ENCODE measurements at regions not wholly inside any gene's neighbourhood (a gene's known extent, or its start where the extent isn't known, plus 50 kb on each side); places are given as distances from the start of the nearest gene placed in this dataset.

DNA sequence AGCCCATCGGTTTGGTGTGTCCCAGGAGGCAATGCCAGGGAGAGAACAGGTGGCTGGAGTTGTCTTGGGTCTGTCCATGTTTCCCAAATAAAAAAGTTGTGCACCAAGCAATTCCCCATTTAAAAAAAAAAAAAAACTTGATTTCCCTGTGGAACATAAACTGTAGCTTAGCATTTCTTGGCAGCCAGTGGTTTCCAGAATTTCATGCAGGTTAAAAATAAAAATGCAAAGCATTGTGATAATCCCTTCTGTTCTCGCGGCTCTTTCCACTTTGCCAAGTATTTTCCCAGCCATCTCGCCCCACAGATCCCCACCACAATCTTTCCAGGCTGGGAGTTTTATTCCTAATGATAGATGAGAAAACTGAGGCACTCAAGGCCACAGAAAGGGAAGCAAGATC lies 51.4 kb upstream of the MSX1 start:
- no peak for DNase-seq

DNA sequence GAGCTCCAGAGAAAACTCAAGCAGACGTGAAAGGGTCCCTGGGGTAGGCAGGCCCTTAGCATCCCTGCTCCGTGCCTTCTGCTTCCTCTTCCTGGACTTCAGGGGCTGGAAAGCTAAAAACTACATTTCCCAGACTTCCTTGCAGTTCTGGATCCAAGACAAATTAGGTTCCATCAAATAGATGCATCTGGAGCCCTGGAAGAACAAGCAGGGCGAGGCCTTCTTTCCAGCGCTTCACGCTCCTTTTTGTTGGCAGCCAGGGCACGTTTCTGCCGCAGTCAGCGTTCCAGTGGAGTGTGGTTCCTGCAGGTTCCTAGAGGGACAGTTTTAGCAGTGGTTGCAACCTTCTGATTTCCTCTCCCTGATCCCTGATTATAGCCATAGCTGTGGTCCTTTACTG lies 53.6 kb upstream of the MSX1 start:
- DNase-seq = no peak

DNA sequence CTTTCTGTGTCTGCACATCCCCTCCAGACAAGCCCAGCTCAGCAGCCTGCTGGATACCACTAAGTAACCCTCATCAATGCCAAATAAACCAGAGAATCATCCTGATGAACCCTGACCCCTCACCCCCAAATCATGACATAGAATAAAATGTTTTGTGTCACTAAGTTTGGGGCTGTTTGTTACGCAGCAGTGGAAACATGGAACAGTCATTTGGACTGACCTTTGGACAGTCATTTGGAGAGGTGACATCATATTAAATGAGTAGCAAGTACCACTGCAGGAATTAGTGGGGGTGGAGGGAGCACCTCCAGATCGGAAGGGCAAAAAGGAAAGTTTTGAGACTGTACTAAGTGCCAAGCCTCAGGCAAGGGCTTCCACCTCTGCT lies 55.6 kb upstream of the MSX1 start:
- DNase-seq = no peak

DNA sequence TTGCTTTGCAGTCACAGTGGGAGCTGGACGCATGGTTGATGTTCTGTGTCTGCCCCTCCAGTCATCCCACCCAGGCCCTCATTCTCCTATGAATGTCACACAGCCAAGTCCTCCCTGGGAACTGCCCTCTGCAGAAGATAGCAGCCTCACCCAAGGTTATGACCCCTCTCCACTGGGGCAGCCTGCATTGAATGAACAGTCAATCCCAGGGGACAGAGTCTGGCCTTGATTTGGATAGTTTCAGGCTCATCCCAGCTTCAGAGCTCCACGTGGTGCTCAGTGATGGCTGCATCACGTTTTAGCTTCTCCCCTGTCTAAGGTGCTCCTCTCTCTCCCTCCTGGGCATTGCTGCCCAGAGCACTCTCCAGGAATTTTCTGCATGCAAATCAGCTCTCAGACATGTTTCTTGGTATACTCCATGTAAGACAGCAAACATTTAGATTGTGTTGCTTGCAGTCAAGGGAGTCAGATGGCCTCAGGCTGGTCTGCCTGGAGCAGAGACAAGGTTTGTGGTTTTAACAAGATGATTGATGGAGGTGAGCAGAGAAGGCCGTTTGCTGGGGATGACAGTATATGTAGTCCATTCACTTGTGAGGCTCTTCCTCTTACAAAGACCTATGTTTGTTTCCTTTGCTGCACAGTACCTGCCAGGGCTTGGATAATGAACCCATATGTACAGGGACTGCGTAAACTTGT lies 56.1 kb upstream of the MSX1 start:
- peak; percentile 34 for DNase-seq

DNA sequence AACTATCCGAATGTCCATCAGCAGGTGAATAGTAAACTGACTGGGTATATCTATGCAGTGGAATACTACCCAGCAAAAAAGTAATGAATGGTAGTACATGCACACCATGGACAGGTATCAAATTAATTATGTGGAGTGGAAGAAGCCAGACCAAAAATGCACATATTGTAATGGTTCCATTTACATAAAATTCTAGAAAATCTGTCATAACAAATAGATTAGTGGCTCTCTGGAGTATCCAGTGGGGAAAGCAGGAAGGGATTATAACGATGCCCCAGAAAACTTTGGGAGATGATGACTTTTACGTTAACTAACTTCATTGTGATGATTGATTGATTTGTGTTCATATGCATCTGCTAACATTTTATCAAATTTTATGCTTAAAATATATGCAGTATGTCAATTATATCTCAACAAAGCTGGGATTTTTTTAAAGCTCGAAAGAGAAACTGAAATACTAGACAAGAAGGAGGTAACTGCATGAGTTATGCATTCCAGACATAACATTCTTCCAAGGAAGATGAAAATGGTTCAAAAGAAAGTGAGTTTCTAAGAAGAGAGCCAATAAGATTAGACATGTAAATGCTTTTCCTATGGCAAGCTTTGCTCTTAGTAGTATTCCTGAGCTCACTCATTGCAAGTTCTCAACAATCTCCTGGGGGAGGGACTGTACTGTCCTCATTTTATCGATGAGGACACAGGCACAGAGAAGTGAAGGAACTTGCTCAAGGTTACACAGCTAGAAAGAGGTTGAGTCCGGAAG lies 58.6 kb upstream of the MSX1 start:
- peak; percentile 78 for DNase-seq

DNA sequence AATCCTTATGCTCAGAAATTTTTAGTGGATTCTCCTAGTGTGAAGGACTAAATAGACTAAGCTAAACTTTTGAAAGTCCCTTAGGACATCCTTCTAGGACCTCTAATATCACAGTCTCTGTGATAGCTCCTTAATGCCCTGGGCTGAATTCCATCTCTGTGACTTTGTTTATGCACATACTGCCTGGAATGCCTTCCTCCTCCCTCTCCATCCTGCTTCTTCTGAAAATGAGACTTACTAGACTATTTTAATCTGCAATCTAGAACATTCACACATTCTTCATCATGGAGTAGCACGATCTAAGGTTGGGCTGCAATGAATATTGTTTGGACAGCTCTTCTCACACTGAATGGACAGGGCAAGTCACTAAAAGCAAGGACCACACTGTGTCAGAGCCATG lies 65.0 kb upstream of the MSX1 start:
- no peak for DNase-seq

DNA sequence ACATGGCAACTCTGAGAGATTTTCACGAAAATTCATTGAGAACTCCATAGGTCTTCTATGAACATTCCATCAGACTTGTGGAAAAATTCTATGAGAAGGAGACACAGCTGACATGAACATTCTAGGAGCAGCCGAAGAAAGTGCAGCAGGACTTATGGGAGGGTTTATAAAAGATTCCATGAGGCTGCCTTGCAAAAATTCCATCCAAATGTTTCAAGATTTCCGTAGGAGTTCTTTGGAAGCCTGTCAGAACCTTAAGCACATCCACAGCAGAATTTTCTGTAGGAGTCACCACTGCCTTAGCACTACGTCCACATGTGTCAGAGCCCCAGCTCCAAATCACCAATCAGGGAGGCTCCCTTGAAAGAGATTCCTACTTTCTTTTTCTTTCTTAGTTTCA lies 67.0 kb upstream of the MSX1 start:
- DNase-seq = peak; percentile 91

DNA sequence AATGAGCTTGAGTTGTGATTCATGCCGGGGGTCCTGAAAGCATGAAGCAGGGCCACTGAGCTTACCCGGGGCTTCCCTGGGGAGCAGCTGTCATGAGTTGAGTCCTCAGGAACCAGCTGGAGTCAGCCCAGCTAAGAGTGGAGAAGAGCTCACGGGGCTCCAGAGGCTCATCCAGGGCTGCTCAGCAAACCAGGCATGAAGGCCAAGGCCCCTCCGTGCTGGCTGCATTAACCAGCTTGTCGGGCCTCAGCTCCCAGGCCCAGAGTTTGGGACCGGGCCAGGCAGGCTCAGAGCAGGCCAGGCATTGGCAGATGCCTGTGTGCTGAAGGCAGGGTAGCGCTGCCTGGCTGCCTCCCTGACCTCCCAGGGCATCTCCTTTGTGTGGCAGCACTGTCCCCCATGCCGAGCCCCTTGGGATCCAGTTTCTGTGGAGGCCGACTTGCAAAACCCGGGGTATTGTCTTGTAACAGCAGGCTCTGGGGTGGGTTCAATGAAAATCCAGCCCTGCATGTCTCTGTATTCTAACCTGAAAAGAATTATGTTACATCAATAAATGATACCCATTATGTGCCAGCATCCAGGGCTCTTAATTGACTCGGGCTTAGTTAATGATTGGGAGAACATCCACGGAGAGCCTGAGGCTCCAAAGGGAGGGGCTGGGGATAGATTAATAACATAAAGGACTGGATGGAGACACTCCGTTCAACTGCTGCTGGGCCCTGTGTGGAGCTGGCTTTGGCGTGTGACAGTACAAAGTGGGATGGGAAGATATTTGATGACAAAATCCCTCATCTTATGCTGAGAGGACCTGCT lies 68.0 kb upstream of the MSX1 start:
- DNase-seq = peak; percentile 85

DNA sequence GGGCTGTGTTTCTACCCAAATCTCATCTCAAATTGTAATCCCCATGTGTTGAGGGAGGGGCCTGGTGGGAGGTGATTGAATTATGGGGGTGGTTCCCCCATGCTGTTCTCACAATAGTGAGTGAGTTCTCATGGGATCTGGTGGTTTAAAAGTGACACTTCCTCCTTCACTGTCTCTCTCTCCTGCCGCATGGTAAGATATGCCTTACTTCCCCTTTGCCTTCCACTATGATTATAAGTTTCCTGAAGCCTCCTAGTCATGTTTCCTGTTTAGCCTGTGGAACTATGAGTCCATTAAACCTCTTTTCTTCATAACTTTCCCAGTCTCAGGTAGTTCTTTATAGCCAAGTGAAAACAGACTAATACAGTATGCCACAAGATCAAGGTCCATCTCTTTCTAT lies 70.0 kb upstream of the MSX1 start:
- DNase-seq = no peak

DNA sequence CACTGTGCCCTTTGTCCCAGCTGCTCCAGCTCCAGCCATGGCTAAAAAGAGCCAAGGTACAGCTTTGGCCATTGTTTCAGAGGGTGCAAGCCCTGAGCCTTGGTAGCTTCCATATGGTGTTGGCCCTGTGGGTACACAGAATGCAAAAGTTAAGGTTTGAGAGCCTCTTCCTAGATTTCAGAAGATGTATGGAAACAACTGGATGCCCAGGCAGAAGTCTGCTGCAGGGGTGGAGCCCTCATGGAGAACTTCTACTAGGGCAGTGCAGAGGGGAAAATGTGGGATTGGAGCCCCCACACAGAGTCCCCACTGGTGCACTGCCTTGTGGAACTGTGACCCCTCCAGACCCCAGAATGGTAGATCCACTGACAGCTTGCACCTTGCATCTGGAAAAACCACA lies 70.9 kb upstream of the MSX1 start:
- no peak for DNase-seq

DNA sequence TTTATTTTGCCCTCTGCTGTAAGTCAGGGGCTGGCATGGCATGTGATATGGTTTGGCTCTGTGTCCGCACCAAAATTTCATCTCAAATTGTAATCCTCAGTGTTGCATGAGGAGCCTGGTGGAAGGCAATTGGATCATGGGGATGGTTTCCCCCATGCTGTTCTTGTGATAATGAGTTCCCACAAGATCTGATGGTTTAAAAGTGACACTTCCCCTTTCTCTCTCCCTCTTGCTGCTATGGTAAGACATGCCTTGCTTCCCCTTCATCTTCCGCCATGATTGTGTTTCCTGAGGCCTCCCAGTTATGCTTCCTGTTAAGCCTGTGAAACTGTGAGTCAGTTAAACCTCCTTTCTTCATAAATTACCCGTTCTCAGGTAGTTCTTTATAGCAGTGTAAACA lies 72.0 kb upstream of the MSX1 start:
- no peak for DNase-seq

DNA sequence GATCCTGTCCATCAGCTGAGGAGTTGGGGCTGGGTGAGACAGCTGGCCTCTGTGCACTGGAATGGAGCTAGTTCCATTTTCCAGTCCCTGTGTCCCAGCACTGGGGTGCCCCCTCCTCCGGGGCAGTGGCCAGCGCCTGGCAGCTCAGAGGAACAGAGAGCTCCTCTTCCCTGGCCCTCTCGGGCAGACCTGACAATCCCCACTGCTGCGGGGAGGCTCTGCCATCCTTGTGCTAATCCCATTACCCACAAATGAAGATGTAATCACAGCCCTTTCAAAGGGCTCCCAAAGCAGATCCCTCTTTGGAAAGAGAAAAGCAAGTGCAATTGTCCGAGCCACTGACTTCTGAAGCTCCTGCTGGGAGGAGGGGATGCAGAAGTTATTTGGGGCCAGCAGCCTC lies 75.1 kb upstream of the MSX1 start:
- no peak for DNase-seq

DNA sequence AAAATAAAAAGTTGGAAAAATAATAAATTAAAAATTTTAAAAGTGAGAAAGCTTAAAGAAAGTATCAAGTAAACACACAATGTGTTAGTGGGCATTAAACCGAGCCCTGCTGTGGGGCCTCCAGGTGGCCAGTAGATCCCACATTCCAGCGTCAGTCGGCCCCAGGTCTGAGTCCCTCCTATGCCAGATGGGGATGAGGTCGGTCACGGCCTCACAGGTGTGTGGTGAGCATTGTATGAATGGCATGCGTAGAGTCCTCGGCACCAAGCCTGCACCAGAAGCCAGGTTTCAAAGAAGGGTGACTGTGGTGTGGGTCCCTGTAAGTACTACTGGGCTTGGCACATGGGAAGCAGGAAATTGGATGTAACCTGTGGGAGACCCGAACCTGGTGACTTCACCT lies 75.6 kb upstream of the MSX1 start:
- DNase-seq = no peak

DNA sequence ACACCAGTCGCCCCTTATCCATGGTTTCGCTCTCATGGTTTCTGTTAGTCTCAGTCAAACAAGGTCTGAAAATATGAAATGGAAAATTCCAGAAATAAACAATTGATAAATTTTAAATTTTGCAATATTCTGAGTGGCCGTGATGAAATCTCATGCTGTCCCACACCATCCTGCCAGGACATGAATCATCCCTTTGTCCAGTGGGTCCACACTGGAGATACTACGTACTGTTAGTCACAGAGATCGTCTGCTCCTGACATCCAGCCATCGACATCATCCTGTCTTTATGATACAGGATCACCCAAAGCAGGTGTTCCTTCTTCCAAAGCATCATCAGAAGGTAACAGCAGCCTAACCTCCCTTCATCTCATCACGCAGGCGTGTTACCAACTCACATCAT lies 76.5 kb upstream of the MSX1 start:
- DNase-seq = peak; percentile 32

DNA sequence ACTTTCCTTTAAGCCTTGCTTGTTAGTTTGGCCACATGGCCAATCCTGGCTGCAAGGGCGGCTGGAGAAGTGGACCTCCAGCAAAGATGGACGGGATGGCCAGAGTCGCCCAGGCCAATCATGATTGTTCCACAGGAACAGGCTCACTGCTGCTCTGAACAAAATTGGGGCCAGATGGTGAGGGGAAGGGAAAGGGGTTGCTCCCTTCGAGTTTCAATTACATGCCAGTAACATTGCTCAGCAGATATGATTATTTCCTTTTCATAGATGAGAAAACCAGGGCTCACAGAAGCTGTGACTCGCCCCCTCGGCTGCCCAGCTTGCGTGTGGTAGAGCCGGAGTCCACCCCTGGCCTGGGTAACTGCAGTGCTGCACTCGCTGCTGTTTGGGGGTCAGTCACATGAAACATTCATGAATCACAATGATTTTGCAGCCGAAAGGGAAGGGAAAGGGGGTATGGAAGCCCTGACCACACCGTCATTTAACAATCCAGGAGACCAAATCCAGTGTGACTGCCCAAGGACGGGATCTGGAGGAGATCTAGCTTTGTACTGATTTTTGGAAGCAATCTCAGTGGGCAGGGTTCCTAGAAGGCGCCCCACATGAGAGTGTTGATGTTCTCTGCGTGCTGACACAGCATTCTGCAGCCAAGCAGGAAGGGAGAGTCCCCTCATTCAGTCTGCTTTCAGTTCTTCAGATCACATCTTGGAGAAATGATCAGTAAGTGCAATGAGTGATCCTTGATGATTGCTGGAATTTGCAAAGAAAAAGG lies 77.3 kb upstream of the MSX1 start:
- peak; percentile 91 for DNase-seq

DNA sequence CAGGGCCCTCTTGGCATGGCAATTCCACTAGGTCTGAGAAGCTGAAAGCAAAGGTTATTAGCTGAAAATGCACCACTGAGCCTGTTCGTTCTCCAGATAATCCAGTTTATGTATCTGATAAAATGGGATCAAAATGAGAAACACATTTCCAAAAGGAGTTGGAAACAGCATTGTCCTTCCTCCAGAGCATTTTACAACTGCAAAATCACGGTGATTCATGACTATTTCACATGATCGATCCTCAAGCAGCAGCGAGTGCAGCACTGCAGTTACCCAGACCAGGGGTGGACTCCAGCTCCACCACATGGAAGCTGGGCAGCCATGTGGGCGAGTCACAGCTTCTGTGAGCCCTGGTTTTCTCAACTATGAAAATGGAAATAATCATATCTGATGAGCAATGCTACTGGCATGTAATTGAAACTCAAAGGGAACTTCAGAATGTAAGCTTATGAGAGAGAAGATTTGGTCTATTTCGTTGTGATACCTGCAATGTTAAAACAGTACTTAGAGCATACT lies 78.7 kb upstream of the MSX1 start:
- peak; percentile 93 for DNase-seq

DNA sequence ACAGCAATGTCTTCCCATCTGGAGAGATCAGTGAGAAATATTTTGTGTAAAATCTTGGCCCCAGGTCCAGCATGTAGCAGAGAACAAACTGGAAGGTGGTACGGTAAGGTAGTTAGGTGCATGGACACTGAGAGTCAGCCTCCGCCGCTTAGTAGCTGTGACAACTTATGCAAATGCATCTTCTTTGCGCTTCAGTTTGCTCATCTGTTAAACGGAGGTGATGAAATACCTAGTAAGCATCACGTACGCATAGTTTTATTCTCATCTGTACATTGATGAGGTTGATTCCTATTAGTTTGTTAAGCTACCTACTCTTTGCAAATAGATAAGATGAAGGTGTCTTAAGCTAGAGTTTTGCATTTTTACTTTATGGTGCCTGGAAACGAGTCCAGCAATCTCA lies 80.0 kb upstream of the MSX1 start:
- no peak for DNase-seq

DNA sequence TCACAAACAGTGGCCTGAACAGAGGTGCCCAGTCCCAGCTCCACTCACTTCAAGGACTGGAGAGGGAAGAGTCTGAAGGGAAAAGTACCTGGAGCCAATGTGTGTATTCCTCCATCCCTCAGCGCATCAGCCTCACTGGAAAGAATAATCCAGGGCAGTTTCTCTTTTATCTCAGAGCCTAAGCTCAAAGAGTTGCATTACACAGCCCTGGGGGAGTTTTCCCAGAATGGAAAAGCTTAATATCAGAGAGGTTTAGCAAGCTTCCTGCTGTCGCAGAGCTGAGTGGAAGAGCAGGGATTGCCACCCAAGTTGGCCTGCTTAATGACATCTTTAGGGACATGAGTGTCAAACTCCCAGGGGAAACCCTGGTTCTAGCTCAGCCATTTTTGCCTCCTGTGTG lies 80.4 kb upstream of the MSX1 start:
- DNase-seq = no peak

DNA sequence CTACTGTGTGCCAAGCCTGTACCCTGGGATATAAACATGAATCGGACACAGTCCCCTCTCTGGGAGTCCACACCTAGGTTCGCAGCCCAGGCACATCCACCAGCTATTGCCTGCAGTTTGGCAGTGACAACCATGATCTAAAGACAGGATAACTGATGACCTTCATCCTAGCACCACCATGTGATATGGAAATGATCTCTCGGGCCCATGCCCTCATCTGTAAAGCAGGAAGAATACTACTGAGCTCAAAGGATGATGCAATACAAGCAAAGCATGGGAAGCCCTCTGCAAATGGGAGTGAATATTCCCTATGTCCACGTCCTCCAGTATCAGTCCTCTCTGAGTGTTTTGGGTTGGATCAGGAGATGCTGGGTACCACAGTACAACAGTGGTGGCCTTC lies 80.9 kb upstream of the MSX1 start:
- no peak for DNase-seq

DNA sequence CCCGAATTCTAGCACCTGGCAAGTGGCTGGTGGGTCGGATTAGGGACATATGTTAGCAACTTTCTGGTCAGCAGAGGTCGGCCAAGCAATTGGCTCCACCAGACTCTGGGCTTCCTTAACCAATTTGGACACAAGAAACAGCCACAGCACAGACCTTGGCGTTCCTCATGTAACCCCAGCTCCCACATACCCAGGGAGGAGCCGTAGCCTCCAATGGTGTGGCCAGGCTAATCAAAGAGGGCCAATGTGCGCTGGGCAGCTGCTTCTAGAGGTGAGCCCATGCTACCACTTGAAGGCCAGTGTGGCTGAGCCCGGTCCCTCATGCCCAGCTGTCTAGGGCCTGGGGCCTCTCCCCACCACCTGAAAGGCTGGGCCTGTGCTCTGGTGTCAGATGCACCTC lies 82.5 kb upstream of the MSX1 start:
- DNase-seq = no peak

DNA sequence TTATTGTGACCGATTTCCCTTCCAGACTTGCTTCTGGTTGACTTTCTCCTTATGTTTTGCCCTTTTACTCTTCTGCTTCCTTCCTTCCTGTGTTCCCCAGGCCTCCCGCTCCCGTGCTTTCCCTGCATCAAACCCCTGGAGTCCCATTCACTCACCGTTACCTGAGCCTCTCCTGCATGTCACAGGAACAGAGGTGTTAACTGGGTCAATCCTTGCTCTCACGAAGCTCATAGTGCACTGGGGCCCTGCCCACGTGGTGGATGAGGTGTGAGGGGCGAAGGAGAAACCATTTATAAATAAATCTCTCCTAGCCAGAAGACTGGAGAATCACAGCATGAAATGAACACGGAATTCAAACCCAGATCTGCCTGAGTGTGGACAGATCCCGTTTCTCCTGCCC lies 83.1 kb upstream of the MSX1 start:
- DNase-seq = no peak

DNA sequence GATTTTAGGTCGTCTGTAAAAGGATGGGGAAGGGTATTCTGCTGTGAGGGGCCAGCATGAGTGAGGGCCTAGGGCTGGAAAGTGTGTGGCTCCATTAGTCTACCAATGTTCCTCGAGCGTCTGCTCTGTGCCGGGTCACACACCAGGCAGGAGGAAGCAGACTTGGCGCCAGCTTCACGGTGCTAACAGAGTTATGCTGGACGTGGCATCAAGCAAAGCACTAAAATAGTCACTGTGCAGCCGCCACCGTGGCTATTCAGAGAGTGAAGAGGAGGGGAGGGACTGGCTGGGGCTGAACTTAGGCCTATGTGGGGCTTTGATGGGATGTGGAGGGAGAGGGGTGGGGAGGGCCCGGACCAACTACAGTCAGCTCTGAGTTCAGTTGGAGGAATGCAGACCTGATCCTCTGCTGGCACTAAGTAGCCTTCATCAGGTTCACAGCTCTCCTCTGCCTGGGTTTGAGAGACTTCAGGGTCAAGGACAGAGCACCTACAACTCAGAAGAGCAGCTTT lies 83.9 kb upstream of the MSX1 start:
- no peak for DNase-seq

DNA sequence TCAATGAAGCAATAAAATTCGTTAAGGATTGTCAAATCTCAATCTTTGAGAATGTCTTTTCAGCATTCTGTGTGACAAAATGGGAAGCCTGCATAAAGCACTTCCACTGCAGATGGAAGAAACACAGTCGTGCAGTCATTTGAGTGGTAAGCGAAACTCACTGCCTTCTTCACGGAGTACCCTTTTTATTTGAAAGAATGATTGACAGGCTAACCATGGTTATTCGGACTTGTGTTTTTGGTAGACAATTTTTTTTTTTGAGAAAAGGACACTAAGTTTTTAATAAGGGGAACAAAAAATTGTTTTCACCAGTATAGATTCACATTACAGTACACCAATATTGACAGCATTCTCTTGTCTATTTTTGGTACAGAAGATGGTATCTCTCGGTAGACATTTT lies 86.9 kb upstream of the MSX1 start:
- no peak for DNase-seq
